DND-41 (cell line): ENCODE measurements at regions not wholly inside any gene's neighbourhood (a gene's known extent, or its start where the extent isn't known, plus 50 kb on each side); places are given as distances from the start of the nearest gene placed in this dataset.

Experiments used
- ATAC-seq: fragments of 200-7000 bp; cut with Tn5 transposase; 3 replicates; pipeline ENCODE4 v1.9.1; 2021; ENCODE audit warnings: low read depth; ENCODE audit not compliant: insufficient read depth
- DNase-seq: peaks from one replicate; pipeline ENCODE4 v3.0.0-alpha.2; 2020
- H2AFZ ChIP-seq: 2 replicates; pipeline ENCODE4 v1.6.0; 2012; ENCODE audit warnings: low read depth, low read length
- H3K27ac ChIP-seq: 2 replicates; pipeline ENCODE4 v1.5.1; 2012; ENCODE audit warnings: low read length, inconsistent platforms
- H3K27me3 ChIP-seq: fragments of 200-600 bp; sonication (generic); 2 replicates; pipeline ENCODE4 v1.6.0; 2012; ENCODE audit warnings: low read length, mild to moderate bottlenecking, inconsistent platforms; ENCODE audit not compliant: insufficient read depth, poor library complexity
- H3K36me3 ChIP-seq: 2 replicates; pipeline ENCODE4 v1.5.1; 2012; ENCODE audit warnings: low read length, inconsistent platforms; ENCODE audit not compliant: insufficient read depth
- H3K4me1 ChIP-seq: 2 replicates; pipeline ENCODE4 v1.5.1; 2012; ENCODE audit warnings: mild to moderate bottlenecking, low read length; ENCODE audit not compliant: insufficient read depth
- H3K4me2 ChIP-seq: 2 replicates; pipeline ENCODE4 v1.6.0; 2012; ENCODE audit warnings: mild to moderate bottlenecking, moderate library complexity, low read length, inconsistent platforms; ENCODE audit not compliant: insufficient read depth
- H3K4me3 ChIP-seq, 2 experiments: fragments of 200-600 bp in 1 of 2; shearing (Covaris generic) in 1 of 2; 2 replicates each; pipeline ENCODE4 v1.5.1; 2012 to 2016; ENCODE audit warnings: inconsistent platforms in 2 of 2, low read length in 2 of 2, mild to moderate bottlenecking in 2 of 2, low read depth in 1 of 2, moderate library complexity in 1 of 2
- H3K79me2 ChIP-seq: 2 replicates; pipeline ENCODE4 v1.6.0; 2012; ENCODE audit warnings: low read length, inconsistent platforms; ENCODE audit not compliant: insufficient read depth
- H3K9ac ChIP-seq: 2 replicates; pipeline ENCODE4 v1.6.0; 2012; ENCODE audit warnings: low read depth, mild to moderate bottlenecking, inconsistent platforms, low read length, moderate library complexity
- H3K9me3 ChIP-seq: 2 replicates; pipeline ENCODE4 v1.5.1; 2012; ENCODE audit warnings: low read length, moderate library complexity, mild to moderate bottlenecking, inconsistent platforms; ENCODE audit not compliant: insufficient read depth, severe bottlenecking
- H4K20me1 ChIP-seq: 2 replicates; pipeline ENCODE4 v1.6.0; 2012; ENCODE audit warnings: low read length; ENCODE audit not compliant: insufficient read depth
- EZH2 ChIP-seq: IDR thresholded peaks from 3 replicates; pipeline ENCODE4 v1.6.1; 2012; ENCODE audit warnings: borderline replicate concordance, low read depth, mild to moderate bottlenecking, moderate library complexity, low read length, inconsistent platforms; ENCODE audit not compliant: severe bottlenecking
- TF ChIP-seq, protein P1 (sequence below): IDR thresholded peaks from 2 replicates; pipeline ENCODE4 v1.5.1; 2012; ENCODE audit warnings: borderline replicate concordance, low read length, moderate library complexity, mild to moderate bottlenecking; ENCODE audit not compliant: poor library complexity, severe bottlenecking; ENCODE audit errors: extremely low read depth

DNA sequence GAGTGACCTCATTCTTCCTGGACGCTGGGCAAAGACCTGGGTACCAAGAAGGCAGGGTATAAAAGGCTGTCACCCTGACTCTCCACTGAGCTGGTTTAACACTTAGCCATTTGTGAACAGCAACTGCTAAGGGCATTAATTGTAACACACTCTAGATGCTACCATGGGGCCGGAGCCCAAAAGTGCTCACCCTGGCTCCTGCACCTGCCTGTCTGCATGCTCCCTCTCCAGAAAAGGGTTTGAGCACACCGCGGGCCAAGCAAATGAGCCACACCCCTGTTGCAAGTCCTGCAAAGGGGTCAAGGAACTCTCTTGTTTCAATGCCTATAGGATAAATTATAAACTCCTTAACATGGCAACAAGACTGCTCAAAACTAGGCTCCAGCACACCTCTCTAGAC is 114.8 kb downstream of the TEX36 start:
- H3K79me2 ChIP-seq, result no peaks in the 10 kb centered on the region
- no peaks in the 10 kb centered on the region for H3K9me3 ChIP-seq
- no peak for ATAC-seq

DNA sequence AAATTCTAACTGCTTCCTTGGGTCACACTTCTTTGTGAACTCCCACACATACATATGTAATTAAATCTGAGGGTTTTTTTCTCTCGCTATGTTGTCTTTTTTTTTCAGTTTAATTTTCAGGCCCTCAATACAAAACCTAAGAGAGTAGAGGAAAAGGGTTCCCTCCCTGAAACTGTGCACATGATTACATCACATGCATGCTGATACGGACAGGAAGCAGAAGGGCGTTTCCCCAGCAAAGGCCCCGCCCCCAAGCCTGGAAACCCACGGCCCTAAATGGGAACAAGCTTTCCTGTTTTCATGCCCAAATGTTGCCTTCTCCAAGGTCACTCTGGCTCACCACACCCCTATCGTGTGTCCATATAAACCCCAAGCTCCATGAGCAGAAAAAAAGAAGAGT is 115.4 kb downstream of the TEX36 start:
- H3K9me3 ChIP-seq, result no peaks in the 10 kb centered on the region
- no peak for ATAC-seq
- H3K27me3 ChIP-seq, result peaks cover 4% of the 10 kb centered on the region
- H3K4me1 ChIP-seq, result no peaks in the 10 kb centered on the region
- no peak overlapping the region for H3K27ac ChIP-seq
- no peak overlapping the region for H3K4me3 ChIP-seq
- DNase-seq, result no peak
- H3K79me2 ChIP-seq, result no peaks in the 10 kb centered on the region
- H3K9ac ChIP-seq, result no peak overlapping the region
- TF ChIP-seq, protein P1, sequence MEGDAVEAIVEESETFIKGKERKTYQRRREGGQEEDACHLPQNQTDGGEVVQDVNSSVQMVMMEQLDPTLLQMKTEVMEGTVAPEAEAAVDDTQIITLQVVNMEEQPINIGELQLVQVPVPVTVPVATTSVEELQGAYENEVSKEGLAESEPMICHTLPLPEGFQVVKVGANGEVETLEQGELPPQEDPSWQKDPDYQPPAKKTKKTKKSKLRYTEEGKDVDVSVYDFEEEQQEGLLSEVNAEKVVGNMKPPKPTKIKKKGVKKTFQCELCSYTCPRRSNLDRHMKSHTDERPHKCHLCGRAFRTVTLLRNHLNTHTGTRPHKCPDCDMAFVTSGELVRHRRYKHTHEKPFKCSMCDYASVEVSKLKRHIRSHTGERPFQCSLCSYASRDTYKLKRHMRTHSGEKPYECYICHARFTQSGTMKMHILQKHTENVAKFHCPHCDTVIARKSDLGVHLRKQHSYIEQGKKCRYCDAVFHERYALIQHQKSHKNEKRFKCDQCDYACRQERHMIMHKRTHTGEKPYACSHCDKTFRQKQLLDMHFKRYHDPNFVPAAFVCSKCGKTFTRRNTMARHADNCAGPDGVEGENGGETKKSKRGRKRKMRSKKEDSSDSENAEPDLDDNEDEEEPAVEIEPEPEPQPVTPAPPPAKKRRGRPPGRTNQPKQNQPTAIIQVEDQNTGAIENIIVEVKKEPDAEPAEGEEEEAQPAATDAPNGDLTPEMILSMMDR, result no peak
- TF ChIP-seq EZH2, result no peak
- no peaks in the 10 kb centered on the region for H3K36me3 ChIP-seq
- H3K4me2 ChIP-seq, result no peak overlapping the region
- no peak overlapping the region for H2AFZ ChIP-seq
- H4K20me1 ChIP-seq, result no peaks in the 10 kb centered on the region

More for the DNA sequence above, 114.8 kb downstream of the TEX36 start:
- no peak overlapping the region for H3K4me3 ChIP-seq
- no peak overlapping the region for H3K4me2 ChIP-seq
- no peaks in the 10 kb centered on the region for H4K20me1 ChIP-seq
- peaks cover 4% of the 10 kb centered on the region for H3K27me3 ChIP-seq
- H3K9ac ChIP-seq, result no peak overlapping the region
- no peak for TF ChIP-seq EZH2
- TF ChIP-seq, protein P1, result no peak
- no peak overlapping the region for H3K27ac ChIP-seq
- no peaks in the 10 kb centered on the region for H3K36me3 ChIP-seq
- no peak for DNase-seq
- no peak overlapping the region for H2AFZ ChIP-seq
- H3K4me1 ChIP-seq, result no peaks in the 10 kb centered on the region

DNA sequence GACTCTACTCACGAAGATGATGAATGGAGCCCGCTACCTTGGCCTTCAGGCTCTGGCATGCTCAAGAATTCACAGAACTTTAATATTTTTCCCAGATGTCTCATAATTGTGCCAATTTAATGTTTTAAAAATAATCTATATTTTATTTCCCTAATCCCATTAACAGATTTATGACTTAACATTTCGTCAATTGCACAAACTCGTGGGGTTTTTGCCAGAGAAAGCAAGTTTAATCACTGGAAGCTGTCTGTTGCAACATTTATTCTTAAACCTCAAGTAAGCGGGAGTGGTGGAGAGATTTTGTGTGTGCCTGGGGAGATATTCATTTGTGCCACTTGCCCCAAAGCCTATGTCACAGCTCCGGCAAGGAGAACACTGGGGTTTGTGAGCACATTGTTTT is 117.9 kb downstream of the TEX36 start:
- H3K36me3 ChIP-seq, result no peaks in the 10 kb centered on the region
- H3K27ac ChIP-seq, result no peak overlapping the region
- H3K4me3 ChIP-seq, result no peak overlapping the region
- DNase-seq, result no peak
- no peak for ATAC-seq
- H3K9ac ChIP-seq, result no peak overlapping the region
- no peak overlapping the region for H3K4me2 ChIP-seq
- H3K9me3 ChIP-seq, result no peaks in the 10 kb centered on the region
- no peak overlapping the region for H2AFZ ChIP-seq
- H3K27me3 ChIP-seq, result no peaks in the 10 kb centered on the region
- H4K20me1 ChIP-seq, result no peaks in the 10 kb centered on the region
- TF ChIP-seq, protein P1, result no peak
- no peak for TF ChIP-seq EZH2
- H3K79me2 ChIP-seq, result no peaks in the 10 kb centered on the region
- H3K4me1 ChIP-seq, result no peaks in the 10 kb centered on the region

DNA sequence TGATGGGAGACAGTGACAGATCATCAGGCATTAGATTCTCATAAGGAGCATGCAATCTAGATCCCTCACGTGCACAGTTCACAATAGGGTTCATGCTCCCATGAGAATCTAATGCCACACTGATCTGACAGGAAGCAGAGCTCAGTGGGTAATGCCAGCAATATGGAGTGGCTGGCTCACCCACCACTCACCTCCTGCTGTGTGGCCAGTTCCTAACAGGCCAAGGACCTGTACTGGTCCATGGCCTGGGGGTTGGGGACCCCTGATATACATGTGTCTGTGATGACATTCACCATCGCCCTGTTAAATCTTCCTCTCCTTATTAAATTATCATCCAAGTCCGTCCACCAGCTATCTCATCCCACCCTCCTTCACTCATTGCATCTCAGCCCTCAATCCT is 118.4 kb downstream of the TEX36 start:
- Histone ChIP-seq H3K27me3 (no peaks in the 10 kb centered on the region), H3K79me2 (no peaks in the 10 kb centered on the region), H3K9me3 (no peaks in the 10 kb centered on the region), H3K9ac (no peak overlapping the region), H3K4me3 (no peak overlapping the region), H2AFZ (no peak overlapping the region), H3K4me2 (no peak overlapping the region), H3K36me3 (no peaks in the 10 kb centered on the region), H3K4me1 (no peaks in the 10 kb centered on the region), H4K20me1 (no peaks in the 10 kb centered on the region), H3K27ac (no peak overlapping the region)
- no peak for ATAC-seq
- DNase-seq, result no peak
- TF ChIP-seq, protein P1, result no peak
- no peak for TF ChIP-seq EZH2
